Right lobe of liver (tissue), 6 donors: ENCODE measurements at regions not wholly inside any gene's neighbourhood (a gene's known extent, or its start where the extent isn't known, plus 50 kb on each side); places are given as distances from the start of the nearest gene placed in this dataset.

Source experiments
- ATAC-seq, 4 donors: fragments of 200-7000 bp; cut with Tn5 transposase; one replicate each; pipeline ENCODE4 v1.9.1; 2020; ENCODE audit warnings: mild to moderate bottlenecking in 4 of 4, moderate library complexity in 4 of 4
- DNase-seq, 3 donors: peaks; one replicate each; pipeline ENCODE4 v3.0.0-alpha.2; 2020
- H3K27ac ChIP-seq, 3 donors: fragments of 200-600 bp; one replicate each; pipeline ENCODE4 v1.8.0; 2022
- H3K27me3 ChIP-seq, 2 donors: fragments of 200-600 bp; one replicate each; pipeline ENCODE4 v1.8.0; 2022
- H3K36me3 ChIP-seq, 4 donors: fragments of 200-600 bp; sonication (generic) in 1 of 4; one replicate each; pipeline versions ENCODE4 v1.5.1 to v1.8.0; 2017 to 2022; ENCODE audit warnings: control low read depth in 1 of 4
- H3K4me1 ChIP-seq, 4 donors: fragments of 200-600 bp; sonication (generic) in 1 of 4; one replicate each; pipeline versions ENCODE4 v1.5.1 to v1.8.0; 2017 to 2022; ENCODE audit warnings: control low read depth in 1 of 4
- H3K4me3 ChIP-seq, 3 donors: fragments of 200-600 bp; one replicate each; pipeline ENCODE4 v1.8.0; 2022
- H3K9me3 ChIP-seq, 4 donors: fragments of 200-600 bp; sonication (generic) in 1 of 4; one replicate each; pipeline versions ENCODE4 v1.5.1 to v1.8.0; 2017 to 2022; ENCODE audit warnings: control low read depth in 1 of 4
- CTCF ChIP-seq, 4 donors: fragments of 200-600 bp in 3 of 4; fragments of 450-650 bp in 1 of 4; IDR thresholded peaks; one replicate each; pipeline versions ENCODE4 v1.5.1 to v1.8.0; 2016 to 2022; ENCODE audit warnings: antibody characterized with exemption in 4 of 4, mild to moderate bottlenecking in 2 of 4
- POLR2A ChIP-seq: fragments of 450-650 bp; IDR thresholded peaks from one replicate; pipeline ENCODE4 v1.6.1; 2017; ENCODE audit warnings: antibody characterized with exemption, mild to moderate bottlenecking
- WGBS: methylation state at CpG from one replicate; pipeline ENCODE4 v1.1.6; 2018; ENCODE audit warnings: low coverage, low lambda C conversion rate; ENCODE audit not compliant: insufficient coverage; ENCODE audit errors: missing lambda C conversion rate; 5-methylcytosine and 5-hydroxymethylcytosine counted together
- intact Hi-C, 2 donors: fragments of 100-400 bp; cut with DNase I; formaldehyde crosslinking; loops; one replicate each; pipeline versions ENCODE4 v1.11.2 to v1.14.1; 2022
- donor health status: DM: no; HTN: yes; CAD: no.
- donor health status: DM: no; HTN: no; CAD: no.
- donor health status: DM: no; HTN: no; CAD: no.
- donor health status: DM: no; HTN: yes; CAD: no.
- donor health status: DM: no; HTN: yes; CAD: no.

GRCh38 chr6:100176951-100177710, 183.1 kb upstream of the MCHR2 start:
- intact Hi-C loops, result no loop called here
- Histone ChIP-seq H3K4me3 (no peak overlapping the region), H3K27ac (no peak overlapping the region), H3K36me3 (no peaks in the 10 kb centered on the region), H3K9me3 (no peaks in the 10 kb centered on the region), H3K27me3 (no peaks in the 10 kb centered on the region), H3K4me1 (peaks cover 0 to 17% (median 3%) of the 10 kb centered on the region in 4 donors)
- DNase-seq, result no peak
- 79% methylated on average over 4 of the region's 4 CpGs for WGBS
- ATAC-seq, result no peak
- TF ChIP-seq POLR2A (no peak), CTCF (IDR thresholded peaks at IDR 0.05) (no peak)

- H3K4me3 ChIP-seq, result no peak overlapping the region
- WGBS, result 42% methylated on average over 6 of the region's 6 CpGs
- intact Hi-C loops, result no loop called here
- no peaks in the 10 kb centered on the region for H3K27me3 ChIP-seq
- TF ChIP-seq CTCF (IDR thresholded peaks at IDR 0.05), result peak in 2 of 4 donors; percentile 17 to 21
- no peak for TF ChIP-seq POLR2A
- DNase-seq (no peak), ATAC-seq (peak; percentile 28 to 36 (median 31))
- H3K4me1 ChIP-seq, result peaks cover 0 to 17% (median 2%) of the 10 kb centered on the region in 4 donors
- H3K9me3 ChIP-seq, result no peaks in the 10 kb centered on the region
- H3K27ac ChIP-seq, result no peak overlapping the region
- H3K36me3 ChIP-seq, result no peaks in the 10 kb centered on the region
Measured at GRCh38 chr6:100176311-100176950, 182.4 kb upstream of the MCHR2 start.

- DNase-seq (no peak), ATAC-seq (peak; percentile 42 to 81 (median 72))
- Histone ChIP-seq H3K4me1 (peaks cover 0 to 17% (median 2%) of the 10 kb centered on the region in 4 donors), H3K36me3 (no peaks in the 10 kb centered on the region), H3K27me3 (no peaks in the 10 kb centered on the region), H3K4me3 (no peak overlapping the region), H3K27ac (no peak overlapping the region), H3K9me3 (no peaks in the 10 kb centered on the region)
- intact Hi-C loops, result no loop called here
- WGBS, result 15% methylated on average over 1 of the region's 1 CpG
- TF ChIP-seq POLR2A, result no peak
- no peak for TF ChIP-seq CTCF (IDR thresholded peaks at IDR 0.05)
Measured at GRCh38 chr6:100175814-100176310, 181.8 kb upstream of the MCHR2 start.

GRCh38 chr6:100173211-100173610, 179.2 kb upstream of the MCHR2 start:
- intact Hi-C loops, result no loop called here
- DNase-seq (no peak), ATAC-seq (no peak)
- H3K36me3 ChIP-seq, result no peaks in the 10 kb centered on the region
- no peak overlapping the region for H3K4me3 ChIP-seq
- no peak for TF ChIP-seq CTCF (IDR thresholded peaks at IDR 0.05)
- TF ChIP-seq POLR2A, result no peak
- no peaks in the 10 kb centered on the region for H3K27me3 ChIP-seq
- peaks cover 0 to 17% (median 2%) of the 10 kb centered on the region in 4 donors for H3K4me1 ChIP-seq
- no peaks in the 10 kb centered on the region for H3K9me3 ChIP-seq
- H3K27ac ChIP-seq, result no peak overlapping the region
- 75% methylated on average over 1 of the region's 1 CpG for WGBS
